Endodermal cell (in vitro differentiated cells): ENCODE measurements at regions not wholly inside any gene's neighbourhood (a gene's known extent, or its start where the extent isn't known, plus 50 kb on each side); places are given as distances from the start of the nearest gene placed in this dataset.

ENCODE experiments used
- DNase-seq: peaks from one replicate; pipeline ENCODE4 v3.0.0-alpha.2; 2017
- H3K27ac ChIP-seq: 2 replicates; pipeline ENCODE4 v1.5.1; 2013; ENCODE audit warnings: mild to moderate bottlenecking, low read depth, low read length, moderate library complexity
- H3K27me3 ChIP-seq: 2 replicates; pipeline ENCODE4 v1.6.1; 2013; ENCODE audit warnings: mild to moderate bottlenecking, low read length, moderate library complexity; ENCODE audit not compliant: insufficient read depth, control insufficient read depth, poor library complexity, severe bottlenecking
- H3K36me3 ChIP-seq: 2 replicates; pipeline ENCODE4 v1.7.0; 2013; ENCODE audit warnings: mild to moderate bottlenecking, low read length, moderate library complexity; ENCODE audit not compliant: control insufficient read depth, insufficient read depth
- H3K4me1 ChIP-seq: one replicate; pipeline ENCODE4 v1.7.0; 2013; ENCODE audit warnings: low read length; ENCODE audit not compliant: control insufficient read depth, insufficient read depth
- H3K4me3 ChIP-seq: 2 replicates; pipeline ENCODE4 v1.5.1; 2013; ENCODE audit warnings: mild to moderate bottlenecking, low read length, moderate library complexity
- H3K9ac ChIP-seq: 2 replicates; pipeline ENCODE4 v1.6.1; 2013; ENCODE audit warnings: mild to moderate bottlenecking, low read length, moderate library complexity; ENCODE audit not compliant: poor library complexity, severe bottlenecking; ENCODE audit errors: extremely low read depth
- H3K9me3 ChIP-seq: 2 replicates; pipeline ENCODE4 v1.6.1; 2013; ENCODE audit warnings: mild to moderate bottlenecking, low read length, moderate library complexity; ENCODE audit not compliant: control insufficient read depth
- H3K27ac Mint-ChIP-seq: 2 replicates; pipeline ENCODE4 v1.8.0; 2020; ENCODE audit warnings: mixed read lengths
- H3K27me3 Mint-ChIP-seq: 2 replicates; pipeline ENCODE4 v1.8.0; 2021; ENCODE audit warnings: mild to moderate bottlenecking, mixed read lengths; ENCODE audit not compliant: insufficient read depth
- H3K36me3 Mint-ChIP-seq: 2 replicates; pipeline ENCODE4 v1.8.0; 2020; ENCODE audit warnings: low read depth, mixed read lengths
- H3K4me1 Mint-ChIP-seq: 2 replicates; pipeline ENCODE4 v1.8.0; 2020; ENCODE audit warnings: mixed read lengths
- H3K4me3 Mint-ChIP-seq: 2 replicates; pipeline ENCODE4 v1.8.0; 2020; ENCODE audit warnings: mild to moderate bottlenecking, moderate library complexity, mixed read lengths
- H3K9me3 Mint-ChIP-seq: 2 replicates; pipeline ENCODE4 v1.8.0; 2020; ENCODE audit warnings: mild to moderate bottlenecking, mixed read lengths
- CTCF ChIP-seq: fragments of 200-600 bp; sonication (generic); conservative IDR thresholded peaks from 2 replicates; pipeline ENCODE4 v1.5.0; 2021; ENCODE audit warnings: antibody characterized with exemption, mild to moderate bottlenecking
- WGBS, 2 experiments: methylation state at CpG; one replicate each; pipeline versions ENCODE4 v1.1.5 to v1.1.7; 2013; ENCODE audit warnings: missing lambda C conversion rate in 2 of 2, mixed read lengths in 1 of 2; ENCODE audit not compliant: insufficient coverage in 1 of 2, insufficient read length in 1 of 2; 5-methylcytosine and 5-hydroxymethylcytosine counted together

- Mint-ChIP-seq H3K4me1 (peaks cover 41% of the 10 kb centered on the region), H3K36me3 (no peaks in the 10 kb centered on the region), H3K9me3 (no peaks in the 10 kb centered on the region), H3K27me3 (peaks cover 23% of the 10 kb centered on the region), H3K4me3 (no peak overlapping the region), H3K27ac (peak overlapping the region; percentile 10)
- no peak overlapping the region for H3K27ac ChIP-seq
- peaks cover 11% of the 10 kb centered on the region for H3K9me3 ChIP-seq
- no peak for DNase-seq
- no peak for TF ChIP-seq CTCF
- peaks cover 9% of the 10 kb centered on the region for H3K4me1 ChIP-seq
- H3K4me3 ChIP-seq = no peak overlapping the region
- H3K27me3 ChIP-seq = peaks cover 12% of the 10 kb centered on the region
- WGBS, 2 experiments = 62% methylated on average over 1 of the region's 1 CpG; no CpG with 5 or more reads in 1 of the 2 experiments
- H3K9ac ChIP-seq = no peak overlapping the region
- no peaks in the 10 kb centered on the region for H3K36me3 ChIP-seq
Observed at GRCh38 chr10:8431511-8431910, 377.0 kb downstream of the GATA3 start.

GRCh38 chr10:8435186-8436055 is 380.9 kb downstream of the GATA3 start:
- no peaks in the 10 kb centered on the region for H3K36me3 Mint-ChIP-seq
- WGBS, 2 experiments = 94 to 95% methylated on average over 8 to 10 of the region's 10 CpGs
- Histone ChIP-seq H3K4me1 (peaks cover 4% of the 10 kb centered on the region), H3K9ac (no peak overlapping the region), H3K27ac (no peak overlapping the region), H3K9me3 (peaks cover 11% of the 10 kb centered on the region), H3K36me3 (no peaks in the 10 kb centered on the region), H3K27me3 (peaks cover 18% of the 10 kb centered on the region), H3K4me3 (no peak overlapping the region)
- peaks cover 49% of the 10 kb centered on the region for H3K27me3 Mint-ChIP-seq
- peaks cover 33% of the 10 kb centered on the region for H3K4me1 Mint-ChIP-seq
- TF ChIP-seq CTCF = peak; percentile 32
- H3K4me3 Mint-ChIP-seq = no peak overlapping the region
- no peaks in the 10 kb centered on the region for H3K9me3 Mint-ChIP-seq
- no peak for DNase-seq
- no peak overlapping the region for H3K27ac Mint-ChIP-seq

GRCh38 chr10:8437896-8438295 is 383.4 kb downstream of the GATA3 start:
- Mint-ChIP-seq H3K36me3 (no peaks in the 10 kb centered on the region), H3K4me3 (no peak overlapping the region), H3K4me1 (peaks cover 25% of the 10 kb centered on the region), H3K9me3 (no peaks in the 10 kb centered on the region), H3K27ac (no peak overlapping the region), H3K27me3 (peaks cover 67% of the 10 kb centered on the region)
- H3K36me3 ChIP-seq = no peaks in the 10 kb centered on the region
- 87 to 95% methylated on average over 3 of the region's 3 CpGs for WGBS, 2 experiments
- no peak overlapping the region for H3K4me3 ChIP-seq
- peaks cover 11% of the 10 kb centered on the region for H3K9me3 ChIP-seq
- TF ChIP-seq CTCF = no peak
- H3K4me1 ChIP-seq = peaks cover 4% of the 10 kb centered on the region
- no peak overlapping the region for H3K27ac ChIP-seq
- H3K9ac ChIP-seq = no peak overlapping the region
- DNase-seq = no peak
- H3K27me3 ChIP-seq = peaks cover 29% of the 10 kb centered on the region
